Progenitor cell of endocrine pancreas (in vitro differentiated cells): ENCODE measurements at regions not wholly inside any gene's neighbourhood (a gene's known extent, or its start where the extent isn't known, plus 50 kb on each side); places are given as distances from the start of the nearest gene placed in this dataset.

ENCODE experiments used
- DNase-seq: peaks from one replicate; pipeline ENCODE4 v3.0.0; 2021; ENCODE audit warnings: low spot score; ENCODE audit not compliant: unreplicated experiment
- H3K27ac Mint-ChIP-seq: 2 replicates; pipeline ENCODE4 v1.8.0; 2021; ENCODE audit warnings: mild to moderate bottlenecking, moderate library complexity, mixed read lengths
- H3K27me3 Mint-ChIP-seq: 2 replicates; pipeline ENCODE4 v1.8.0; 2021; ENCODE audit warnings: mixed read lengths
- H3K36me3 Mint-ChIP-seq: 2 replicates; pipeline ENCODE4 v1.8.0; 2022; ENCODE audit warnings: mixed read lengths; ENCODE audit not compliant: insufficient read depth
- H3K4me1 Mint-ChIP-seq: 2 replicates; pipeline ENCODE4 v1.8.0; 2021; ENCODE audit warnings: low read depth, mixed read lengths
- H3K4me3 Mint-ChIP-seq: 2 replicates; pipeline ENCODE4 v1.8.0; 2021; ENCODE audit warnings: low read depth, mild to moderate bottlenecking, moderate library complexity, mixed read lengths
- H3K9me3 Mint-ChIP-seq: 2 replicates; pipeline ENCODE4 v1.8.0; 2021; ENCODE audit warnings: low read depth, mixed read lengths
- TF ChIP-seq, protein P1 (sequence below): fragments of 200-600 bp; sonication (generic); IDR thresholded peaks from one replicate; pipeline ENCODE4 v1.5.0; 2021; ENCODE audit warnings: antibody characterized with exemption, mild to moderate bottlenecking; ENCODE audit not compliant: unreplicated experiment

GRCh38 chr17:13107676-13108235 is 89.9 kb upstream of the ELAC2 start:
- DNase-seq: no peak
- TF ChIP-seq, protein P1, sequence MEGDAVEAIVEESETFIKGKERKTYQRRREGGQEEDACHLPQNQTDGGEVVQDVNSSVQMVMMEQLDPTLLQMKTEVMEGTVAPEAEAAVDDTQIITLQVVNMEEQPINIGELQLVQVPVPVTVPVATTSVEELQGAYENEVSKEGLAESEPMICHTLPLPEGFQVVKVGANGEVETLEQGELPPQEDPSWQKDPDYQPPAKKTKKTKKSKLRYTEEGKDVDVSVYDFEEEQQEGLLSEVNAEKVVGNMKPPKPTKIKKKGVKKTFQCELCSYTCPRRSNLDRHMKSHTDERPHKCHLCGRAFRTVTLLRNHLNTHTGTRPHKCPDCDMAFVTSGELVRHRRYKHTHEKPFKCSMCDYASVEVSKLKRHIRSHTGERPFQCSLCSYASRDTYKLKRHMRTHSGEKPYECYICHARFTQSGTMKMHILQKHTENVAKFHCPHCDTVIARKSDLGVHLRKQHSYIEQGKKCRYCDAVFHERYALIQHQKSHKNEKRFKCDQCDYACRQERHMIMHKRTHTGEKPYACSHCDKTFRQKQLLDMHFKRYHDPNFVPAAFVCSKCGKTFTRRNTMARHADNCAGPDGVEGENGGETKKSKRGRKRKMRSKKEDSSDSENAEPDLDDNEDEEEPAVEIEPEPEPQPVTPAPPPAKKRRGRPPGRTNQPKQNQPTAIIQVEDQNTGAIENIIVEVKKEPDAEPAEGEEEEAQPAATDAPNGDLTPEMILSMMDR: no peak
- no peaks in the 10 kb centered on the region for H3K36me3 Mint-ChIP-seq
- H3K27ac Mint-ChIP-seq: no peak overlapping the region
- no peaks in the 10 kb centered on the region for H3K4me1 Mint-ChIP-seq
- no peaks in the 10 kb centered on the region for H3K9me3 Mint-ChIP-seq
- peaks cover 6% of the 10 kb centered on the region for H3K27me3 Mint-ChIP-seq
- H3K4me3 Mint-ChIP-seq: no peak overlapping the region

DNA sequence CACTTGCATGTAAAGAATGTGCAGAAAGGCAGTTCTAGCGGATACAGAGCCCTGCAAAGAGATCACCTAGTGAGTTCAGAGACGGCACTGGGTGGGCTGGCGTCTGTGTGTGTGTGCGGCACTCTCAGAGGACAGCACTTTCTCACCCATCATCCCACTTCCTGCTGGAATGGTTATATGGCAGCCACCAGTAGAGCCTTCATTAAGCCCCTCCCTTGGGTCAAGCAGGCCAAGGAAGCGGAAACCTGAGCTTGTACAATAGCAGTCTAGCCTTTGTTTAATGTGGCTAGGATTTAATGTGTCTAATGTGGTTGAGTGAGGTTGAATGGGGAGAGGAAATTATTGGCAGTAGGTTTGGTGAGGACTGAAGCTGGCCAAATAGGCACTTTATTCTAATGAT is 88.3 kb upstream of the ELAC2 start:
- TF ChIP-seq, protein P1: no peak
- no peak overlapping the region for H3K27ac Mint-ChIP-seq
- H3K36me3 Mint-ChIP-seq: no peaks in the 10 kb centered on the region
- DNase-seq: no peak
- H3K4me3 Mint-ChIP-seq: no peak overlapping the region
- no peaks in the 10 kb centered on the region for H3K4me1 Mint-ChIP-seq
- H3K9me3 Mint-ChIP-seq: peaks cover 4% of the 10 kb centered on the region
- H3K27me3 Mint-ChIP-seq: peaks cover 4% of the 10 kb centered on the region

DNA sequence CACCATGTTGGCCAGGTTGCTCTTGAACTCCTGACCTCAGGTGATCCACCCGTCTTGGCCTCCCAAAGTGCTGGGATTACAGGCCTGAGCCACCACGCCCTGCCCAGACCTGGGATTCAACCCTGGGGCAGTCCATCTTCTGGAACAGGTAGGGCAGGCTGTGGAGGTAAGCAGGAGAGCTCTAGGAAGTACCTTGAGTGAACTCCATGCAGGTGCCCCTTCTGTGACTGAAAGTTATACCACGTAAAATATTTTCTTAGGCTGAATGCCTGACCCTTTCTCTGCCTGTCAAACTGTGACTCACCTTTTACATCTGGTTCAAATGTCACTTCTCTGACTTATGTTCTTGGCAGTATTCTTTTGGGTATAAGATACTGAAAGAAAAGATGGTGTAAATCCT is 86.7 kb upstream of the ELAC2 start:
- H3K9me3 Mint-ChIP-seq: peaks cover 4% of the 10 kb centered on the region
- no peaks in the 10 kb centered on the region for H3K36me3 Mint-ChIP-seq
- H3K27ac Mint-ChIP-seq: no peak overlapping the region
- no peaks in the 10 kb centered on the region for H3K4me1 Mint-ChIP-seq
- H3K27me3 Mint-ChIP-seq: peaks cover 4% of the 10 kb centered on the region
- no peak overlapping the region for H3K4me3 Mint-ChIP-seq
- TF ChIP-seq, protein P1: no peak
- no peak for DNase-seq

DNA sequence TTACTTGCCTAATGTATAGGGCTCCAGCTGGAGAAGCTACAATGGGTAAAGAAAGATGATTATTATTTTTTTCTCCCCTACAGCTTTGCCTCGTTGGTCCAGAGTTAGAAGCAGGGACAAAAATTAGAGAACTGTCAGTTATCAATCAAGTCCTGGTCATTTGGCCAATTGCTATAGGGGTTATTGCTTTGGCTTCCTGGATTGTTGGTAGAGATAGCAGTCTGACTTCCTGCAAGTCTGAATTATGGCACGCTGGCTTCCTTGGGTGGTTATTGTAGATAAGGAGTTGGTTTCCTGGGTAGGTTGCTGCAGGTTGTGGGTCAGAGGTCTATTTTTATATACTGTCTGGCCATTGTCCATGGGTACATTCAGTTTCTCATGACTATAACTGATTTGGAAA is 84.7 kb upstream of the ELAC2 start:
- Mint-ChIP-seq H3K4me1 (no peaks in the 10 kb centered on the region), H3K4me3 (no peak overlapping the region), H3K9me3 (peaks cover 4% of the 10 kb centered on the region), H3K27ac (no peak overlapping the region), H3K27me3 (no peaks in the 10 kb centered on the region), H3K36me3 (no peaks in the 10 kb centered on the region)
- no peak for DNase-seq
- TF ChIP-seq, protein P1: no peak

- no peaks in the 10 kb centered on the region for H3K36me3 Mint-ChIP-seq
- no peak overlapping the region for H3K27ac Mint-ChIP-seq
- no peak overlapping the region for H3K4me3 Mint-ChIP-seq
- H3K9me3 Mint-ChIP-seq: peaks cover 4% of the 10 kb centered on the region
- peaks cover 2% of the 10 kb centered on the region for H3K27me3 Mint-ChIP-seq
- DNase-seq: no peak
- H3K4me1 Mint-ChIP-seq: no peaks in the 10 kb centered on the region
- TF ChIP-seq, protein P1: no peak
Measured at GRCh38 chr17:13099926-13100325, 82.1 kb upstream of the ELAC2 start.
